WERI-Rb-1 (cell line): ENCODE measurements at regions not wholly inside any gene's neighbourhood (a gene's known extent, or its start where the extent isn't known, plus 50 kb on each side); places are given as distances from the start of the nearest gene placed in this dataset.

ENCODE experiments used
- DNase-seq: peaks from one replicate; pipeline ENCODE4 v3.0.0-alpha.2; 2020
- H3K27ac ChIP-seq: fragments of 250-450 bp; sonication (Bioruptor Pico); 2 replicates; pipeline ENCODE4 v1.5.1; 2020; ENCODE audit warnings: mild to moderate bottlenecking, moderate library complexity
- H3K27me3 ChIP-seq: fragments of 250-450 bp; sonication (Bioruptor Pico); 2 replicates; pipeline ENCODE4 v1.5.1; 2021; ENCODE audit warnings: mild to moderate bottlenecking, low read depth, moderate library complexity; ENCODE audit not compliant: insufficient read depth, severe bottlenecking
- H3K36me3 ChIP-seq: fragments of 250-450 bp; sonication (Bioruptor Pico); 2 replicates; pipeline ENCODE4 v1.5.1; 2020; ENCODE audit warnings: mild to moderate bottlenecking, moderate library complexity
- H3K4me3 ChIP-seq: 2 replicates; pipeline ENCODE4 v1.5.1; 2011; ENCODE audit warnings: low read depth, mild to moderate bottlenecking, control low read depth, low read length
- H3K9me3 ChIP-seq: fragments of 250-450 bp; sonication (Bioruptor Pico); 2 replicates; pipeline ENCODE4 v1.5.1; 2021; ENCODE audit warnings: mild to moderate bottlenecking, moderate library complexity; ENCODE audit not compliant: severe bottlenecking
- CTCF ChIP-seq: IDR thresholded peaks from 2 replicates; pipeline ENCODE4 v1.5.1; 2011; ENCODE audit warnings: low read depth, mild to moderate bottlenecking, control low read depth, inconsistent platforms, low read length

GRCh38 chr11:82267186-82267585 is 466.5 kb downstream of the FAM181B start:
- no peak for DNase-seq
- no peak for TF ChIP-seq CTCF
- Histone ChIP-seq H3K27me3 (no peaks in the 10 kb centered on the region), H3K36me3 (no peaks in the 10 kb centered on the region), H3K9me3 (no peaks in the 10 kb centered on the region), H3K4me3 (no peak overlapping the region), H3K27ac (no peak overlapping the region)

- TF ChIP-seq CTCF, result no peak
- H3K4me3 ChIP-seq, result no peak overlapping the region
- H3K27ac ChIP-seq, result no peak overlapping the region
- H3K36me3 ChIP-seq, result no peaks in the 10 kb centered on the region
- no peaks in the 10 kb centered on the region for H3K27me3 ChIP-seq
- no peaks in the 10 kb centered on the region for H3K9me3 ChIP-seq
- DNase-seq, result no peak
Observed at GRCh38 chr11:82261367-82261766, 472.3 kb downstream of the FAM181B start.

- TF ChIP-seq CTCF, result no peak
- DNase-seq, result no peak
- H3K9me3 ChIP-seq, result no peaks in the 10 kb centered on the region
Observed at GRCh38 chr11:82250047-82250446, 483.6 kb downstream of the FAM181B start.

GRCh38 chr11:82246926-82247325 is 486.7 kb downstream of the FAM181B start:
- no peak for DNase-seq
- Histone ChIP-seq H3K27me3 (no peaks in the 10 kb centered on the region), H3K27ac (no peak overlapping the region), H3K9me3 (no peaks in the 10 kb centered on the region), H3K4me3 (no peak overlapping the region), H3K36me3 (no peaks in the 10 kb centered on the region)
- no peak for TF ChIP-seq CTCF

More at GRCh38 chr11:82250047-82250446, 483.6 kb downstream of the FAM181B start:
- Histone ChIP-seq H3K36me3 (no peaks in the 10 kb centered on the region), H3K27me3 (no peaks in the 10 kb centered on the region), H3K4me3 (no peak overlapping the region), H3K27ac (no peak overlapping the region)

GRCh38 chr11:82239498-82239897 is 494.2 kb downstream of the FAM181B start:
- Histone ChIP-seq H3K27me3 (no peaks in the 10 kb centered on the region), H3K36me3 (no peaks in the 10 kb centered on the region), H3K9me3 (no peaks in the 10 kb centered on the region), H3K27ac (no peak overlapping the region), H3K4me3 (no peak overlapping the region)
- TF ChIP-seq CTCF, result no peak
- no peak for DNase-seq

- Histone ChIP-seq H3K9me3 (no peaks in the 10 kb centered on the region), H3K4me3 (no peak overlapping the region), H3K27ac (no peak overlapping the region; the same call in 1 of the 2 replicates), H3K36me3 (no peaks in the 10 kb centered on the region), H3K27me3 (no peaks in the 10 kb centered on the region)
- no peak for TF ChIP-seq CTCF
- DNase-seq, result no peak
Observed at GRCh38 chr11:82234256-82234655, 499.4 kb downstream of the FAM181B start.
